Neural cell (in vitro differentiated cells): ENCODE measurements at regions not wholly inside any gene's neighbourhood (a gene's known extent, or its start where the extent isn't known, plus 50 kb on each side); places are given as distances from the start of the nearest gene placed in this dataset.

Experiments
- H2AFZ ChIP-seq: fragments of 200-600, 300-800 bp; sonication (generic), shearing (Covaris generic); 2 replicates; pipeline ENCODE4 v1.6.0; 2014; ENCODE audit warnings: low read depth, mild to moderate bottlenecking, antibody characterized with exemption, low read length, moderate library complexity
- H3F3A ChIP-seq: fragments of 200-600 bp; shearing (Covaris generic); 2 replicates; pipeline ENCODE4 v1.6.1; 2016; ENCODE audit warnings: mild to moderate bottlenecking, moderate library complexity, mixed read lengths, antibody characterized with exemption, low read length; ENCODE audit not compliant: insufficient read depth, poor library complexity, severe bottlenecking
- H3K27ac ChIP-seq: fragments of 200-600, 300-800 bp; sonication (generic), shearing (Covaris generic); 2 replicates; pipeline ENCODE4 v1.5.1; 2014; ENCODE audit warnings: mild to moderate bottlenecking, low read length, moderate library complexity
- H3K27me3 ChIP-seq: fragments of 300-800, 200-600 bp; sonication (generic), shearing (Covaris generic); 2 replicates; pipeline ENCODE4 v1.6.0; 2014; ENCODE audit warnings: mild to moderate bottlenecking, low read depth, low read length, moderate library complexity; ENCODE audit not compliant: insufficient read depth
- H3K36me3 ChIP-seq: fragments of 300-800, 200-600 bp; sonication (generic), shearing (Covaris generic); 2 replicates; pipeline ENCODE4 v1.5.1; 2014; ENCODE audit warnings: mild to moderate bottlenecking, antibody characterized with exemption, low read length, moderate library complexity; ENCODE audit not compliant: insufficient read depth
- H3K4me2 ChIP-seq: fragments of 300-800, 200-600 bp; sonication (generic), shearing (Covaris generic); 2 replicates; pipeline ENCODE4 v1.6.0; 2014; ENCODE audit warnings: mild to moderate bottlenecking, low read length
- H3K4me3 ChIP-seq: fragments of 300-800, 200-600 bp; sonication (generic), shearing (Covaris generic); 2 replicates; pipeline ENCODE4 v1.5.1; 2014; ENCODE audit warnings: mild to moderate bottlenecking, low read length, moderate library complexity
- H3K79me2 ChIP-seq: fragments of 200-600 bp; shearing (Covaris generic); replicated peaks from 2 replicates; pipeline ENCODE4 v1.6.0; 2014; ENCODE audit warnings: mild to moderate bottlenecking, low read length, moderate library complexity; ENCODE audit not compliant: insufficient read depth
- H3K9ac ChIP-seq: fragments of 300-800, 200-600 bp; sonication (generic), shearing (Covaris generic); 2 replicates; pipeline ENCODE4 v1.6.1; 2016; ENCODE audit warnings: mild to moderate bottlenecking, low read length, mixed read lengths
- H3K9me2 ChIP-seq: fragments of 200-600 bp; shearing (Covaris generic); 2 replicates; pipeline ENCODE4 v1.6.1; 2016; ENCODE audit warnings: mild to moderate bottlenecking, low read length, mixed read lengths; ENCODE audit not compliant: insufficient read depth
- H3K9me3 ChIP-seq: fragments of 200-600, 300-800 bp; sonication (generic), shearing (Covaris generic); 2 replicates; pipeline ENCODE4 v1.6.1; 2016; ENCODE audit warnings: mild to moderate bottlenecking, mixed run types, low read length, moderate library complexity, mixed read lengths
- H4K20me1 ChIP-seq: fragments of 200-600 bp; shearing (Covaris generic); 2 replicates; pipeline ENCODE4 v1.6.1; 2016; ENCODE audit warnings: mild to moderate bottlenecking, mixed run types; ENCODE audit not compliant: insufficient read depth
- EP300 ChIP-seq: fragments of 450-650 bp; conservative IDR thresholded peaks from 2 replicates; pipeline ENCODE4 v1.6.1; 2014; ENCODE audit warnings: antibody characterized with exemption, mild to moderate bottlenecking, moderate library complexity; ENCODE audit not compliant: poor library complexity, severe bottlenecking
- EZH2 ChIP-seq: fragments of 200-600, 300-800 bp; shearing (Covaris generic), sonication (generic); IDR thresholded peaks from 2 replicates; pipeline ENCODE4 v1.6.1; 2014; ENCODE audit warnings: antibody characterized with exemption, low read length, borderline replicate concordance, mild to moderate bottlenecking; ENCODE audit not compliant: insufficient read depth, poor library complexity, severe bottlenecking
- MXI1 ChIP-seq: fragments of 450-650 bp; conservative IDR thresholded peaks from 2 replicates; pipeline ENCODE4 v1.6.1; 2014; ENCODE audit warnings: antibody characterized with exemption, mild to moderate bottlenecking; ENCODE audit not compliant: poor library complexity, severe bottlenecking
- POLR2AphosphoS5 ChIP-seq: IDR thresholded peaks from 2 replicates; pipeline ENCODE4 v1.6.1; 2012
- RAD21 ChIP-seq: fragments of 450-650 bp; conservative IDR thresholded peaks from 2 replicates; pipeline ENCODE4 v1.6.1; 2014; ENCODE audit warnings: antibody characterized with exemption, mild to moderate bottlenecking, moderate library complexity
- SMC3 ChIP-seq: fragments of 450-650 bp; conservative IDR thresholded peaks from 2 replicates; pipeline ENCODE4 v1.6.1; 2014; ENCODE audit warnings: antibody characterized with exemption, mild to moderate bottlenecking, moderate library complexity; ENCODE audit not compliant: poor library complexity
- TAF1 ChIP-seq: IDR thresholded peaks from 2 replicates; pipeline ENCODE4 v1.6.1; 2012; ENCODE audit warnings: low read depth
- TF ChIP-seq, protein P1 (sequence below): IDR thresholded peaks from 2 replicates; pipeline ENCODE4 v1.6.1; 2012; ENCODE audit warnings: borderline replicate concordance
- TF ChIP-seq, protein P2 (sequence below): fragments of 450-650 bp; IDR thresholded peaks from 2 replicates; pipeline ENCODE4 v1.5.1; 2014; ENCODE audit warnings: antibody characterized with exemption, mild to moderate bottlenecking, moderate library complexity; ENCODE audit not compliant: poor library complexity, severe bottlenecking

- Histone ChIP-seq H3K79me2 (no peaks in the 10 kb centered on the region), H3K9ac (no peak overlapping the region), H3K4me3 (no peak overlapping the region), H3K4me2 (no peak overlapping the region), H3K9me3 (no peaks in the 10 kb centered on the region), H3K27me3 (no peaks in the 10 kb centered on the region), H3K27ac (no peak overlapping the region), H3F3A (no peaks in the 10 kb centered on the region), H2AFZ (no peak overlapping the region), H3K36me3 (no peaks in the 10 kb centered on the region), H4K20me1 (no peaks in the 10 kb centered on the region), H3K9me2 (no peaks in the 10 kb centered on the region)
- TF ChIP-seq EZH2 (no peak), POLR2AphosphoS5 (no peak), RAD21 (no peak), MXI1 (no peak), EP300 (no peak)
- TF ChIP-seq, protein P1, sequence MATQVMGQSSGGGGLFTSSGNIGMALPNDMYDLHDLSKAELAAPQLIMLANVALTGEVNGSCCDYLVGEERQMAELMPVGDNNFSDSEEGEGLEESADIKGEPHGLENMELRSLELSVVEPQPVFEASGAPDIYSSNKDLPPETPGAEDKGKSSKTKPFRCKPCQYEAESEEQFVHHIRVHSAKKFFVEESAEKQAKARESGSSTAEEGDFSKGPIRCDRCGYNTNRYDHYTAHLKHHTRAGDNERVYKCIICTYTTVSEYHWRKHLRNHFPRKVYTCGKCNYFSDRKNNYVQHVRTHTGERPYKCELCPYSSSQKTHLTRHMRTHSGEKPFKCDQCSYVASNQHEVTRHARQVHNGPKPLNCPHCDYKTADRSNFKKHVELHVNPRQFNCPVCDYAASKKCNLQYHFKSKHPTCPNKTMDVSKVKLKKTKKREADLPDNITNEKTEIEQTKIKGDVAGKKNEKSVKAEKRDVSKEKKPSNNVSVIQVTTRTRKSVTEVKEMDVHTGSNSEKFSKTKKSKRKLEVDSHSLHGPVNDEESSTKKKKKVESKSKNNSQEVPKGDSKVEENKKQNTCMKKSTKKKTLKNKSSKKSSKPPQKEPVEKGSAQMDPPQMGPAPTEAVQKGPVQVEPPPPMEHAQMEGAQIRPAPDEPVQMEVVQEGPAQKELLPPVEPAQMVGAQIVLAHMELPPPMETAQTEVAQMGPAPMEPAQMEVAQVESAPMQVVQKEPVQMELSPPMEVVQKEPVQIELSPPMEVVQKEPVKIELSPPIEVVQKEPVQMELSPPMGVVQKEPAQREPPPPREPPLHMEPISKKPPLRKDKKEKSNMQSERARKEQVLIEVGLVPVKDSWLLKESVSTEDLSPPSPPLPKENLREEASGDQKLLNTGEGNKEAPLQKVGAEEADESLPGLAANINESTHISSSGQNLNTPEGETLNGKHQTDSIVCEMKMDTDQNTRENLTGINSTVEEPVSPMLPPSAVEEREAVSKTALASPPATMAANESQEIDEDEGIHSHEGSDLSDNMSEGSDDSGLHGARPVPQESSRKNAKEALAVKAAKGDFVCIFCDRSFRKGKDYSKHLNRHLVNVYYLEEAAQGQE = no peak
- TF ChIP-seq, protein P2, sequence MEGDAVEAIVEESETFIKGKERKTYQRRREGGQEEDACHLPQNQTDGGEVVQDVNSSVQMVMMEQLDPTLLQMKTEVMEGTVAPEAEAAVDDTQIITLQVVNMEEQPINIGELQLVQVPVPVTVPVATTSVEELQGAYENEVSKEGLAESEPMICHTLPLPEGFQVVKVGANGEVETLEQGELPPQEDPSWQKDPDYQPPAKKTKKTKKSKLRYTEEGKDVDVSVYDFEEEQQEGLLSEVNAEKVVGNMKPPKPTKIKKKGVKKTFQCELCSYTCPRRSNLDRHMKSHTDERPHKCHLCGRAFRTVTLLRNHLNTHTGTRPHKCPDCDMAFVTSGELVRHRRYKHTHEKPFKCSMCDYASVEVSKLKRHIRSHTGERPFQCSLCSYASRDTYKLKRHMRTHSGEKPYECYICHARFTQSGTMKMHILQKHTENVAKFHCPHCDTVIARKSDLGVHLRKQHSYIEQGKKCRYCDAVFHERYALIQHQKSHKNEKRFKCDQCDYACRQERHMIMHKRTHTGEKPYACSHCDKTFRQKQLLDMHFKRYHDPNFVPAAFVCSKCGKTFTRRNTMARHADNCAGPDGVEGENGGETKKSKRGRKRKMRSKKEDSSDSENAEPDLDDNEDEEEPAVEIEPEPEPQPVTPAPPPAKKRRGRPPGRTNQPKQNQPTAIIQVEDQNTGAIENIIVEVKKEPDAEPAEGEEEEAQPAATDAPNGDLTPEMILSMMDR = no peak
Observed at GRCh38 chr18:1811282-1811681, 760.0 kb downstream of the METTL4 start.

DNA sequence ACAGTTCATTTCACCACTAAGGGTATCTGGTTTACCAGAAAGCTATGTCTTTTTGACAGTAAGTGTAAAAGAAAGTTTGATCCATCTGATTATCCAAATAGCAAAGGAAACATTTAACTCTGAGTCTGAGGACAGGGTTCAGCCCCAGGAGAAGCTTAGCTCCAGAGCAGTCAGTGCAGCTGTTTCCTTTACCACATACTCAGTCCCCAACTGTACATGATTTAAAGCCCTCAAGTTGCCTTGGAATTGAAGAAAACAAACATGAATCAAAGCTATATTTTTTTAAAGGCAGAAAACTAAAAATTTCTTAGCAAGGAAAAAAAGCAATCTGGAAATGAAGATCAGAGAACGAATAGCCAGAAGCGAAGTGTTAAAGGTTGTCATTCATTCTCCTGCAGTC is 746.0 kb downstream of the METTL4 start:
- TF ChIP-seq SMC3 (no peak), MXI1 (no peak), EZH2 (no peak), TAF1 (no peak), RAD21 (no peak), EP300 (no peak), POLR2AphosphoS5 (no peak)
- TF ChIP-seq, protein P1 = no peak
- TF ChIP-seq, protein P2 = no peak
- no peaks in the 10 kb centered on the region for H3K9me3 ChIP-seq
- no peaks in the 10 kb centered on the region for H3K36me3 ChIP-seq
- H3K9me2 ChIP-seq = no peaks in the 10 kb centered on the region
- no peak overlapping the region for H3K4me3 ChIP-seq
- no peak overlapping the region for H2AFZ ChIP-seq
- no peak overlapping the region for H3K9ac ChIP-seq
- H3K4me2 ChIP-seq = no peak overlapping the region
- no peaks in the 10 kb centered on the region for H4K20me1 ChIP-seq
- no peaks in the 10 kb centered on the region for H3K79me2 ChIP-seq
- H3F3A ChIP-seq = no peaks in the 10 kb centered on the region
- H3K27ac ChIP-seq = no peak overlapping the region
- no peaks in the 10 kb centered on the region for H3K27me3 ChIP-seq
